ENCODE measurements at regions not wholly inside any gene's neighbourhood (a gene's known extent, or its start where the extent isn't known, plus 50 kb on each side); places are given as distances from the start of the nearest gene placed in this dataset.

DNA sequence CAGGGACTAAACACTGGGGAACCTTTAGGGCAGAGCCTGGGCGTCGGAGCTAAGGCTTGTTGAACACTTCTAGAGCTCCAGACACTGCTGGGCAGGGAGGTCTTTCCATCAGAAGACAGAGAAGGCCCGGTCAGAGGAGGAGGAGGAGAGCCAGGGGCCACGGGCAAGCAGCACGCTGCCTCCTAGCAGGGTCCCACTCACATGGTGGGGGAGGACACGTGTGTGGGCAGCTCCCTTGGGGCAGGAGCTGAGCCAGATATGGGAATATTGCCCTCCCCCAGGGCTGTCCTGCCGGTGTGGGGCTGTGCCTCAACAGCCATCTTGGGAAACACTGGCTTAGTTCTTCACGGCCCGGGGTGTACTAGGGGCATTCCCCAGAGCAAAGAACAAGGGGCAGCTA, 89.6 kb upstream of the TLE3 start:
- TF ChIP-seq POLR2AphosphoS5 (IDR thresholded peaks at IDR 0.05): no peak
- no peak for TF ChIP-seq RAD21 (conservative IDR thresholded peaks at IDR 0.05)
- TF ChIP-seq, protein P1, sequence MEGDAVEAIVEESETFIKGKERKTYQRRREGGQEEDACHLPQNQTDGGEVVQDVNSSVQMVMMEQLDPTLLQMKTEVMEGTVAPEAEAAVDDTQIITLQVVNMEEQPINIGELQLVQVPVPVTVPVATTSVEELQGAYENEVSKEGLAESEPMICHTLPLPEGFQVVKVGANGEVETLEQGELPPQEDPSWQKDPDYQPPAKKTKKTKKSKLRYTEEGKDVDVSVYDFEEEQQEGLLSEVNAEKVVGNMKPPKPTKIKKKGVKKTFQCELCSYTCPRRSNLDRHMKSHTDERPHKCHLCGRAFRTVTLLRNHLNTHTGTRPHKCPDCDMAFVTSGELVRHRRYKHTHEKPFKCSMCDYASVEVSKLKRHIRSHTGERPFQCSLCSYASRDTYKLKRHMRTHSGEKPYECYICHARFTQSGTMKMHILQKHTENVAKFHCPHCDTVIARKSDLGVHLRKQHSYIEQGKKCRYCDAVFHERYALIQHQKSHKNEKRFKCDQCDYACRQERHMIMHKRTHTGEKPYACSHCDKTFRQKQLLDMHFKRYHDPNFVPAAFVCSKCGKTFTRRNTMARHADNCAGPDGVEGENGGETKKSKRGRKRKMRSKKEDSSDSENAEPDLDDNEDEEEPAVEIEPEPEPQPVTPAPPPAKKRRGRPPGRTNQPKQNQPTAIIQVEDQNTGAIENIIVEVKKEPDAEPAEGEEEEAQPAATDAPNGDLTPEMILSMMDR (IDR thresholded peaks at IDR 0.05; ENCODE audit: poor library complexity, severe bottlenecking): no peak
- TF ChIP-seq EP300 (conservative IDR thresholded peaks at IDR 0.05; ENCODE audit: poor library complexity, severe bottlenecking): no peak
- TF ChIP-seq, protein P2, sequence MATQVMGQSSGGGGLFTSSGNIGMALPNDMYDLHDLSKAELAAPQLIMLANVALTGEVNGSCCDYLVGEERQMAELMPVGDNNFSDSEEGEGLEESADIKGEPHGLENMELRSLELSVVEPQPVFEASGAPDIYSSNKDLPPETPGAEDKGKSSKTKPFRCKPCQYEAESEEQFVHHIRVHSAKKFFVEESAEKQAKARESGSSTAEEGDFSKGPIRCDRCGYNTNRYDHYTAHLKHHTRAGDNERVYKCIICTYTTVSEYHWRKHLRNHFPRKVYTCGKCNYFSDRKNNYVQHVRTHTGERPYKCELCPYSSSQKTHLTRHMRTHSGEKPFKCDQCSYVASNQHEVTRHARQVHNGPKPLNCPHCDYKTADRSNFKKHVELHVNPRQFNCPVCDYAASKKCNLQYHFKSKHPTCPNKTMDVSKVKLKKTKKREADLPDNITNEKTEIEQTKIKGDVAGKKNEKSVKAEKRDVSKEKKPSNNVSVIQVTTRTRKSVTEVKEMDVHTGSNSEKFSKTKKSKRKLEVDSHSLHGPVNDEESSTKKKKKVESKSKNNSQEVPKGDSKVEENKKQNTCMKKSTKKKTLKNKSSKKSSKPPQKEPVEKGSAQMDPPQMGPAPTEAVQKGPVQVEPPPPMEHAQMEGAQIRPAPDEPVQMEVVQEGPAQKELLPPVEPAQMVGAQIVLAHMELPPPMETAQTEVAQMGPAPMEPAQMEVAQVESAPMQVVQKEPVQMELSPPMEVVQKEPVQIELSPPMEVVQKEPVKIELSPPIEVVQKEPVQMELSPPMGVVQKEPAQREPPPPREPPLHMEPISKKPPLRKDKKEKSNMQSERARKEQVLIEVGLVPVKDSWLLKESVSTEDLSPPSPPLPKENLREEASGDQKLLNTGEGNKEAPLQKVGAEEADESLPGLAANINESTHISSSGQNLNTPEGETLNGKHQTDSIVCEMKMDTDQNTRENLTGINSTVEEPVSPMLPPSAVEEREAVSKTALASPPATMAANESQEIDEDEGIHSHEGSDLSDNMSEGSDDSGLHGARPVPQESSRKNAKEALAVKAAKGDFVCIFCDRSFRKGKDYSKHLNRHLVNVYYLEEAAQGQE (IDR thresholded peaks at IDR 0.05; ENCODE audit: borderline replicate concordance): no peak
- TF ChIP-seq EZH2 (IDR thresholded peaks at IDR 0.05; ENCODE audit: borderline replicate concordance, insufficient read depth, low read length, poor library complexity, severe bottlenecking): no peak
- no peak for TF ChIP-seq MXI1 (conservative IDR thresholded peaks at IDR 0.05; ENCODE audit: poor library complexity, severe bottlenecking)
- no peak for TF ChIP-seq SMC3 (conservative IDR thresholded peaks at IDR 0.05; ENCODE audit: poor library complexity)
- Histone ChIP-seq H3K9me3 (ENCODE audit: low read length) (no peaks in the 10 kb centered on the region), H3K4me3 (ENCODE audit: low read length) (no peak overlapping the region), H3K9me2 (ENCODE audit: insufficient read depth, low read length) (no peaks in the 10 kb centered on the region), H3K9ac (ENCODE audit: low read length) (no peak overlapping the region), H3F3A (ENCODE audit: insufficient read depth, low read length, poor library complexity, severe bottlenecking) (no peaks in the 10 kb centered on the region), H3K79me2 (replicated peaks; ENCODE audit: insufficient read depth, low read length) (no peaks in the 10 kb centered on the region), H3K36me3 (ENCODE audit: insufficient read depth, low read length) (no peaks in the 10 kb centered on the region), H3K4me2 (ENCODE audit: low read length) (no peak overlapping the region), H4K20me1 (ENCODE audit: insufficient read depth) (no peaks in the 10 kb centered on the region), H2AFZ (ENCODE audit: low read depth, low read length) (no peak overlapping the region), H3K27ac (ENCODE audit: low read length) (no peak overlapping the region), H3K27me3 (ENCODE audit: insufficient read depth, low read depth, low read length) (no peaks in the 10 kb centered on the region)

DNA sequence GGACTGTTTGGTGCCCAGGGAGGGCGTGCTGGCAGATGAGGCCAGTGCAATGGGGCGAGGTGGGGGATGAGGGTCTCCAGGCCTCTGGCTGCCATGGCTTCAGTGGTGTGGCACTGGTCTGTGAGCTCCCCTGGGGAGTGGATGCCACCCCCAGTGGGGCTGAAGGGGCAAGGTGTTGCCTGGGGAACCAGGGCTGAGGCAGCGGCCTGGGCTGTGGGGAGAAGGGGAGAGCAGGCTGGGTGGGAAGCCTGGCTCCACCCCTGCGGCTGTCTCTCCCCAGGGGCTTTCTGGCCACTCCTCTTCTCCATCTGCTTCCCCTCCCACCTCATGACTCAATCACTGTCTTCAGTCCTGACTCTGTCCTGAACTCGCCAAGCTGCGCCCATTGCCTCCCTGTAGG, 88.4 kb upstream of the TLE3 start:
- Histone ChIP-seq H3K4me2 (ENCODE audit: low read length) (no peak overlapping the region), H3F3A (ENCODE audit: insufficient read depth, low read length, poor library complexity, severe bottlenecking) (no peaks in the 10 kb centered on the region), H3K27ac (ENCODE audit: low read length) (no peak overlapping the region), H2AFZ (ENCODE audit: low read depth, low read length) (no peak overlapping the region), H3K4me3 (ENCODE audit: low read length) (no peak overlapping the region), H3K9me2 (ENCODE audit: insufficient read depth, low read length) (no peaks in the 10 kb centered on the region), H4K20me1 (ENCODE audit: insufficient read depth) (no peaks in the 10 kb centered on the region), H3K27me3 (ENCODE audit: insufficient read depth, low read depth, low read length) (no peaks in the 10 kb centered on the region), H3K36me3 (ENCODE audit: insufficient read depth, low read length) (no peaks in the 10 kb centered on the region), H3K9ac (ENCODE audit: low read length) (no peak overlapping the region), H3K79me2 (replicated peaks; ENCODE audit: insufficient read depth, low read length) (no peaks in the 10 kb centered on the region), H3K9me3 (ENCODE audit: low read length) (no peaks in the 10 kb centered on the region)
- TF ChIP-seq, protein P2 (IDR thresholded peaks at IDR 0.05; ENCODE audit: borderline replicate concordance): no peak
- TF ChIP-seq POLR2AphosphoS5 (IDR thresholded peaks at IDR 0.05) (no peak), MXI1 (conservative IDR thresholded peaks at IDR 0.05; ENCODE audit: poor library complexity, severe bottlenecking) (no peak), RAD21 (conservative IDR thresholded peaks at IDR 0.05) (no peak)

Data from neural cell (in vitro differentiated cells).